Mesothelial cell of epicardium (in vitro differentiated cells): ENCODE measurements at regions not wholly inside any gene's neighbourhood (a gene's known extent, or its start where the extent isn't known, plus 50 kb on each side); places are given as distances from the start of the nearest gene placed in this dataset.

Experiments
- DNase-seq, 2 experiments: peaks; one replicate each; pipeline ENCODE4 v3.0.0; 2021; ENCODE audit warnings: low spot score in 2 of 2; ENCODE audit not compliant: unreplicated experiment in 2 of 2
- H3K27ac Mint-ChIP-seq: 2 replicates; pipeline ENCODE4 v1.8.0; 2021; ENCODE audit warnings: mixed read lengths
- H3K27me3 Mint-ChIP-seq: 2 replicates; pipeline ENCODE4 v1.8.0; 2021; ENCODE audit warnings: low read depth, mixed read lengths
- H3K36me3 Mint-ChIP-seq: 2 replicates; pipeline ENCODE4 v1.8.0; 2021; ENCODE audit warnings: mixed read lengths
- H3K4me1 Mint-ChIP-seq: 2 replicates; pipeline ENCODE4 v1.8.0; 2021; ENCODE audit warnings: mixed read lengths
- H3K4me3 Mint-ChIP-seq: 2 replicates; pipeline ENCODE4 v1.8.0; 2021; ENCODE audit warnings: mild to moderate bottlenecking, moderate library complexity, mixed read lengths
- H3K9me3 Mint-ChIP-seq: 2 replicates; pipeline ENCODE4 v1.8.0; 2021; ENCODE audit warnings: mixed read lengths
- TF ChIP-seq, protein P1 (sequence below): fragments of 200-600 bp; sonication (generic); IDR thresholded peaks from one replicate; pipeline ENCODE4 v1.5.0; 2021; ENCODE audit warnings: antibody characterized with exemption; ENCODE audit not compliant: unreplicated experiment

DNA sequence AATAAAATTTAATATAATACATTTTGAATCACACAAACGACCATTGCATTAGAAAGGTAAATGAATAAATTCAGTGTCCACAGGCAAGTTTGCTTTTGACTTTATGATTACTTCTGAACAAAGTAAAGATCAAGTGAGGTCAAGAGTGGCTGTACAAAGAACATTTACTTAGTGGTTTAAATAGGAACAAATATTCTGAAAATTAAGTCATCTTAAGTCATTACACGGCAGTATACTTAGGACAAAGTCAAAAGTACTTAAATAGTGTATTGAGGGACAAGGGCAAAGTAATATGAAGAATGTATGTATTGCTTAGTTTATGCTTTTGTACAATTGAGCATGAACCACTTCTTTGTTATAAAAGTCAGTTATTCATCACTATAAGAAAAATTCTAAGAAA is 1511.2 kb upstream of the CDH9 start:
- H3K4me1 Mint-ChIP-seq: peaks cover 11% of the 10 kb centered on the region
- H3K27me3 Mint-ChIP-seq: no peaks in the 10 kb centered on the region
- H3K9me3 Mint-ChIP-seq: peaks cover 32% of the 10 kb centered on the region
- no peak overlapping the region for H3K27ac Mint-ChIP-seq
- DNase-seq: no peak
- TF ChIP-seq, protein P1, sequence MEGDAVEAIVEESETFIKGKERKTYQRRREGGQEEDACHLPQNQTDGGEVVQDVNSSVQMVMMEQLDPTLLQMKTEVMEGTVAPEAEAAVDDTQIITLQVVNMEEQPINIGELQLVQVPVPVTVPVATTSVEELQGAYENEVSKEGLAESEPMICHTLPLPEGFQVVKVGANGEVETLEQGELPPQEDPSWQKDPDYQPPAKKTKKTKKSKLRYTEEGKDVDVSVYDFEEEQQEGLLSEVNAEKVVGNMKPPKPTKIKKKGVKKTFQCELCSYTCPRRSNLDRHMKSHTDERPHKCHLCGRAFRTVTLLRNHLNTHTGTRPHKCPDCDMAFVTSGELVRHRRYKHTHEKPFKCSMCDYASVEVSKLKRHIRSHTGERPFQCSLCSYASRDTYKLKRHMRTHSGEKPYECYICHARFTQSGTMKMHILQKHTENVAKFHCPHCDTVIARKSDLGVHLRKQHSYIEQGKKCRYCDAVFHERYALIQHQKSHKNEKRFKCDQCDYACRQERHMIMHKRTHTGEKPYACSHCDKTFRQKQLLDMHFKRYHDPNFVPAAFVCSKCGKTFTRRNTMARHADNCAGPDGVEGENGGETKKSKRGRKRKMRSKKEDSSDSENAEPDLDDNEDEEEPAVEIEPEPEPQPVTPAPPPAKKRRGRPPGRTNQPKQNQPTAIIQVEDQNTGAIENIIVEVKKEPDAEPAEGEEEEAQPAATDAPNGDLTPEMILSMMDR: no peak
- no peak overlapping the region for H3K4me3 Mint-ChIP-seq
- peaks cover 2% of the 10 kb centered on the region for H3K36me3 Mint-ChIP-seq

DNA sequence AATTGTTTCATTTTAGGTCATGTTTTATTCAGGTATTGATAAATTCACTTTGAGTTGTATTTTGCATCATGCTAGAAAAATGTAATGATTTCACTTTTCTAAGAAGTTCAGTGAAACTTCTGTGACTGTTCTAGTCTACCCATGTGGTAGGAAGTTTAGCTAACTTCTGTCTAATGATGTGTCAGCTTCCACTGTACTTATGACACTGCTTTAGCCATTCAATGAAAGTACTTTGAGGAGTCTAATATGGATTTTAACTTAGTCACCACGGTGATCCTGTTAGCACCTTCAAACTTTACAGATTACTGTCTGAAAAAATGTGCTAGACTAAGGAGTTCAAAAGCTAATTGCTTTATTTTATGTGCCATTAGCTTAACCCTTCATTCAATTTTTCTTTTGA is 1510.5 kb upstream of the CDH9 start:
- Mint-ChIP-seq H3K36me3 (peaks cover 2% of the 10 kb centered on the region), H3K4me1 (peaks cover 11% of the 10 kb centered on the region), H3K4me3 (no peak overlapping the region), H3K27me3 (no peaks in the 10 kb centered on the region), H3K9me3 (peaks cover 30% of the 10 kb centered on the region), H3K27ac (no peak overlapping the region)
- TF ChIP-seq, protein P1: no peak
- DNase-seq: no peak

DNA sequence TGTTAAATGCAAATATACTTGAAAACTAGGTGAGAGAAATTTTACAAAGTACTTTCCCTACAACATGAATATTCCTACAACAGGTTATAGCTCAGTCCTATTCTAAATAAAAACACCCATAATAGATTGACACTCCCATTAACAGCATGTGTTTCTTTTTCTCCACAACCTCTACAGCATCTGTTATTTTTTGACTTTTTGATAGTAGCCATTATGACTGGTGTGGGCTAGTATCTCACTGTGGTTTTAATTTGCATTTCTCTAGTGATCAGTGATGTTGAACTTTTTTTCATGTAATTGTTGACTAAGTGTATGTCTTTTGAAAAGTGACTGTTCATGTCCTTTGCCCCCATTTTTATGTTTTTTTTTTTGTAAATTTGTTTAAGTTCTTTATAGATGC is 1506.1 kb upstream of the CDH9 start:
- TF ChIP-seq, protein P1: no peak
- H3K9me3 Mint-ChIP-seq: peaks cover 6% of the 10 kb centered on the region
- no peak overlapping the region for H3K27ac Mint-ChIP-seq
- peaks cover 15% of the 10 kb centered on the region for H3K4me1 Mint-ChIP-seq
- H3K4me3 Mint-ChIP-seq: no peak overlapping the region
- no peak for DNase-seq
- no peaks in the 10 kb centered on the region for H3K36me3 Mint-ChIP-seq
- H3K27me3 Mint-ChIP-seq: no peaks in the 10 kb centered on the region

DNA sequence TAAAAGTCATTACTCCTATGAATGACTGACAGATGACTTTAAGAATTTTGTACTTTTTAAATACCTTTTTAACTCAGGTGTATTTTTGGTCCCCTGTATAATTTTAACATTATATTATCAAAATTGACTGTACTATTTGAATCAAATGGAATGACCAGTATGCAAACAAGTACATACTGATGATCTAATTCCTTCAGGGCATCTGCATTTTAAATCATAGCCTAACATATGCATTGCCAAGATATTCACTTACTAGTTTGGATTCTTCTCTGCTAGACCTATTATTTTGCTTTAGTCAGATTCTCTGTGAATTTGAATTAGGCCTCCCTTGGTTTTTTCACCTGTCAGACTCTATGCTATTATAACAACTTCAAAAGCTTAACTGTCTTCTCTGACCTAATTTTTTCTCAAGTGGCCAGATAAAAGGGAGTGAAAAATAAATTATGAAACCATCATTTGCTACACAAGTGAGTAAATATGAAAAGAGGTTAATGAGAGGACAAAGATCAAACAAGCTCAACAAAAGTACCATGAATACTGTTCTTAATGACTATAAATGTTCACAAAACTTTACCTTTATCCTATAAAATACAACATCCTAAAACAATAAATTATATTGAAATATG is 1505.2 kb upstream of the CDH9 start:
- Mint-ChIP-seq H3K36me3 (no peaks in the 10 kb centered on the region), H3K9me3 (peaks cover 5% of the 10 kb centered on the region), H3K27me3 (no peaks in the 10 kb centered on the region), H3K4me1 (peaks cover 13% of the 10 kb centered on the region), H3K4me3 (no peak overlapping the region), H3K27ac (no peak overlapping the region)
- TF ChIP-seq, protein P1: no peak
- DNase-seq: no peak

DNA sequence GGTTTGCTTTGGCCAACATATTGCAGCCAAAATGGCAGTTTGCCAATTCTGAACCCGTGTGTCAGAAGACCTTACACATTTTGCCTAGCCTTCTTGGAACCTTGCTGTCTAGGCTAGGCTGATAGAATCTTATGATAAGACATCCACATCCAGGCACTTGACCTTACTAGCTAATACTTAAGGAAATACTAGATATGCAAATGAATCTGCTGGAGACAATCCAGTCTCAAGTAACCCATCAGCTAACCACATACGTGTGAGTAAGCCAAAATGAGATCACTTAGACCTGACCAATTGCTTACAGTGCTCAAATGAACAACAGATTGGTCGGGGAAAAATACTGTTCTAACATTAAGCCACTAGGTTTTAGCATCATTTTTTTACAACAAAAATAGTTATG is 1504.6 kb upstream of the CDH9 start:
- Mint-ChIP-seq H3K27ac (no peak overlapping the region), H3K9me3 (peaks cover 5% of the 10 kb centered on the region), H3K4me3 (no peak overlapping the region), H3K36me3 (no peaks in the 10 kb centered on the region), H3K4me1 (peaks cover 13% of the 10 kb centered on the region), H3K27me3 (no peaks in the 10 kb centered on the region)
- TF ChIP-seq, protein P1: no peak
- DNase-seq: no peak
